ENCODE measurements at regions not wholly inside any gene's neighbourhood (a gene's known extent, or its start where the extent isn't known, plus 50 kb on each side); places are given as distances from the start of the nearest gene placed in this dataset.

DNA sequence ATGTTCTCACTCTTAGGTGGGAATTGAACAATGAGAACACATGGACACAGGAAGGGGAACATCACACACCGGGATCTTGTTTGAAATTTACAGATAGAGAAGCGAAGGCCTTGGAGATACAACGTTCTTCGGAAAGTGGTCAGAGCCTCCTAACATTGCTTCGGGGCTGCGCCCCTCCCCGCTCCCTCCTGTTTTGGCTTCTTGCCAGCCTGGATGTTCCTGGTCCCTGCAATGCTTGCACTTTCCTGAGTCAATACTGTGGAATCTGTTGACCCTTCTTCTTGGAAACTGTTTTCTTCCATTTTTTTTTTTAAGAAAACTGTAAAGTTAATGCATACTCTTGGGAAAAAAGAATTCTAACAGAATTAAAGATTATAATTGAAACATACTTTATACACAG, 360.8 kb downstream of the SOCS6 start:
- H3K27ac Mint-ChIP-seq: no peak overlapping the region
- H3K27me3 Mint-ChIP-seq (ENCODE audit: low read depth): peaks cover 8% of the 10 kb centered on the region
- no peak overlapping the region for H3K4me3 Mint-ChIP-seq
- no peaks in the 10 kb centered on the region for H3K4me1 Mint-ChIP-seq
- ChIA-PET CTCF (no interaction called here), POLR2A (no interaction called here)
- no peak for ATAC-seq
- peaks cover 69% of the 10 kb centered on the region for H3K36me3 Mint-ChIP-seq
- TF ChIP-seq, protein P1, sequence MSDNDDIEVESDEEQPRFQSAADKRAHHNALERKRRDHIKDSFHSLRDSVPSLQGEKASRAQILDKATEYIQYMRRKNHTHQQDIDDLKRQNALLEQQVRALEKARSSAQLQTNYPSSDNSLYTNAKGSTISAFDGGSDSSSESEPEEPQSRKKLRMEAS (CRISPR knock-in tag; IDR thresholded peaks at IDR 0.05): no peak
- TF ChIP-seq, protein P2, sequence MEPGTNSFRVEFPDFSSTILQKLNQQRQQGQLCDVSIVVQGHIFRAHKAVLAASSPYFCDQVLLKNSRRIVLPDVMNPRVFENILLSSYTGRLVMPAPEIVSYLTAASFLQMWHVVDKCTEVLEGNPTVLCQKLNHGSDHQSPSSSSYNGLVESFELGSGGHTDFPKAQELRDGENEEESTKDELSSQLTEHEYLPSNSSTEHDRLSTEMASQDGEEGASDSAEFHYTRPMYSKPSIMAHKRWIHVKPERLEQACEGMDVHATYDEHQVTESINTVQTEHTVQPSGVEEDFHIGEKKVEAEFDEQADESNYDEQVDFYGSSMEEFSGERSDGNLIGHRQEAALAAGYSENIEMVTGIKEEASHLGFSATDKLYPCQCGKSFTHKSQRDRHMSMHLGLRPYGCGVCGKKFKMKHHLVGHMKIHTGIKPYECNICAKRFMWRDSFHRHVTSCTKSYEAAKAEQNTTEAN (CRISPR knock-in tag; IDR thresholded peaks at IDR 0.05): no peak
- TF ChIP-seq, protein P3, sequence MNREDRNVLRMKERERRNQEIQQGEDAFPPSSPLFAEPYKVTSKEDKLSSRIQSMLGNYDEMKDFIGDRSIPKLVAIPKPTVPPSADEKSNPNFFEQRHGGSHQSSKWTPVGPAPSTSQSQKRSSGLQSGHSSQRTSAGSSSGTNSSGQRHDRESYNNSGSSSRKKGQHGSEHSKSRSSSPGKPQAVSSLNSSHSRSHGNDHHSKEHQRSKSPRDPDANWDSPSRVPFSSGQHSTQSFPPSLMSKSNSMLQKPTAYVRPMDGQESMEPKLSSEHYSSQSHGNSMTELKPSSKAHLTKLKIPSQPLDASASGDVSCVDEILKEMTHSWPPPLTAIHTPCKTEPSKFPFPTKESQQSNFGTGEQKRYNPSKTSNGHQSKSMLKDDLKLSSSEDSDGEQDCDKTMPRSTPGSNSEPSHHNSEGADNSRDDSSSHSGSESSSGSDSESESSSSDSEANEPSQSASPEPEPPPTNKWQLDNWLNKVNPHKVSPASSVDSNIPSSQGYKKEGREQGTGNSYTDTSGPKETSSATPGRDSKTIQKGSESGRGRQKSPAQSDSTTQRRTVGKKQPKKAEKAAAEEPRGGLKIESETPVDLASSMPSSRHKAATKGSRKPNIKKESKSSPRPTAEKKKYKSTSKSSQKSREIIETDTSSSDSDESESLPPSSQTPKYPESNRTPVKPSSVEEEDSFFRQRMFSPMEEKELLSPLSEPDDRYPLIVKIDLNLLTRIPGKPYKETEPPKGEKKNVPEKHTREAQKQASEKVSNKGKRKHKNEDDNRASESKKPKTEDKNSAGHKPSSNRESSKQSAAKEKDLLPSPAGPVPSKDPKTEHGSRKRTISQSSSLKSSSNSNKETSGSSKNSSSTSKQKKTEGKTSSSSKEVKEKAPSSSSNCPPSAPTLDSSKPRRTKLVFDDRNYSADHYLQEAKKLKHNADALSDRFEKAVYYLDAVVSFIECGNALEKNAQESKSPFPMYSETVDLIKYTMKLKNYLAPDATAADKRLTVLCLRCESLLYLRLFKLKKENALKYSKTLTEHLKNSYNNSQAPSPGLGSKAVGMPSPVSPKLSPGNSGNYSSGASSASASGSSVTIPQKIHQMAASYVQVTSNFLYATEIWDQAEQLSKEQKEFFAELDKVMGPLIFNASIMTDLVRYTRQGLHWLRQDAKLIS (CRISPR knock-in tag; IDR thresholded peaks at IDR 0.05; ENCODE audit: borderline replicate concordance): no peak
- TF ChIP-seq GTF2I (CRISPR knock-in tag; conservative IDR thresholded peaks at IDR 0.05) (no peak), OVOL2 (CRISPR knock-in tag; IDR thresholded peaks at IDR 0.05; ENCODE audit: borderline replicate concordance) (no peak), USF1 (CRISPR knock-in tag; IDR thresholded peaks at IDR 0.05) (no peak), SP1 (CRISPR knock-in tag; conservative IDR thresholded peaks at IDR 0.05) (no peak)
- DNase-seq (ENCODE audit: low spot score): no peak
- peaks cover 81% of the 10 kb centered on the region for H3K9me3 Mint-ChIP-seq

- H3K4me1 Mint-ChIP-seq: no peaks in the 10 kb centered on the region
- ChIA-PET POLR2A (no interaction called here), CTCF (no interaction called here)
- peaks cover 8% of the 10 kb centered on the region for H3K27me3 Mint-ChIP-seq (ENCODE audit: low read depth)
- no peak for ATAC-seq
- no peak overlapping the region for H3K4me3 Mint-ChIP-seq
- H3K9me3 Mint-ChIP-seq: peaks cover 80% of the 10 kb centered on the region
- no peak overlapping the region for H3K27ac Mint-ChIP-seq
- H3K36me3 Mint-ChIP-seq: peaks cover 71% of the 10 kb centered on the region
- no peak for DNase-seq (ENCODE audit: low spot score)
- TF ChIP-seq, protein P4, sequence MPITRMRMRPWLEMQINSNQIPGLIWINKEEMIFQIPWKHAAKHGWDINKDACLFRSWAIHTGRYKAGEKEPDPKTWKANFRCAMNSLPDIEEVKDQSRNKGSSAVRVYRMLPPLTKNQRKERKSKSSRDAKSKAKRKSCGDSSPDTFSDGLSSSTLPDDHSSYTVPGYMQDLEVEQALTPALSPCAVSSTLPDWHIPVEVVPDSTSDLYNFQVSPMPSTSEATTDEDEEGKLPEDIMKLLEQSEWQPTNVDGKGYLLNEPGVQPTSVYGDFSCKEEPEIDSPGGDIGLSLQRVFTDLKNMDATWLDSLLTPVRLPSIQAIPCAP (CRISPR knock-in tag; IDR thresholded peaks at IDR 0.05): no peak
- TF ChIP-seq NR3C1 (CRISPR knock-in tag; conservative IDR thresholded peaks at IDR 0.05; ENCODE audit: low read depth) (no peak), FOXP1 (CRISPR knock-in tag; IDR thresholded peaks at IDR 0.05; ENCODE audit: borderline replicate concordance) (no peak), CBFB (CRISPR knock-in tag; IDR thresholded peaks at IDR 0.05; ENCODE audit: low read depth) (no peak), MLX (CRISPR knock-in tag; IDR thresholded peaks at IDR 0.05) (no peak), HMGA2 (CRISPR knock-in tag; IDR thresholded peaks at IDR 0.05) (no peak), USF1 (CRISPR knock-in tag; IDR thresholded peaks at IDR 0.05) (no peak), PRRX2 (CRISPR knock-in tag; IDR thresholded peaks at IDR 0.05) (no peak), JAZF1 (CRISPR knock-in tag; IDR thresholded peaks at IDR 0.05) (no peak), RORB (CRISPR knock-in tag; IDR thresholded peaks at IDR 0.05) (no peak), FOXK1 (CRISPR knock-in tag; IDR thresholded peaks at IDR 0.05) (no peak), NFATC4 (CRISPR knock-in tag; IDR thresholded peaks at IDR 0.05) (no peak), ZNF423 (CRISPR knock-in tag; IDR thresholded peaks at IDR 0.05) (no peak), ZNF138 (CRISPR knock-in tag; conservative IDR thresholded peaks at IDR 0.05) (no peak), TEAD1 (CRISPR knock-in tag; IDR thresholded peaks at IDR 0.05) (no peak)
- TF ChIP-seq, protein P5, sequence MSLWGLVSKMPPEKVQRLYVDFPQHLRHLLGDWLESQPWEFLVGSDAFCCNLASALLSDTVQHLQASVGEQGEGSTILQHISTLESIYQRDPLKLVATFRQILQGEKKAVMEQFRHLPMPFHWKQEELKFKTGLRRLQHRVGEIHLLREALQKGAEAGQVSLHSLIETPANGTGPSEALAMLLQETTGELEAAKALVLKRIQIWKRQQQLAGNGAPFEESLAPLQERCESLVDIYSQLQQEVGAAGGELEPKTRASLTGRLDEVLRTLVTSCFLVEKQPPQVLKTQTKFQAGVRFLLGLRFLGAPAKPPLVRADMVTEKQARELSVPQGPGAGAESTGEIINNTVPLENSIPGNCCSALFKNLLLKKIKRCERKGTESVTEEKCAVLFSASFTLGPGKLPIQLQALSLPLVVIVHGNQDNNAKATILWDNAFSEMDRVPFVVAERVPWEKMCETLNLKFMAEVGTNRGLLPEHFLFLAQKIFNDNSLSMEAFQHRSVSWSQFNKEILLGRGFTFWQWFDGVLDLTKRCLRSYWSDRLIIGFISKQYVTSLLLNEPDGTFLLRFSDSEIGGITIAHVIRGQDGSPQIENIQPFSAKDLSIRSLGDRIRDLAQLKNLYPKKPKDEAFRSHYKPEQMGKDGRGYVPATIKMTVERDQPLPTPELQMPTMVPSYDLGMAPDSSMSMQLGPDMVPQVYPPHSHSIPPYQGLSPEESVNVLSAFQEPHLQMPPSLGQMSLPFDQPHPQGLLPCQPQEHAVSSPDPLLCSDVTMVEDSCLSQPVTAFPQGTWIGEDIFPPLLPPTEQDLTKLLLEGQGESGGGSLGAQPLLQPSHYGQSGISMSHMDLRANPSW (CRISPR knock-in tag; conservative IDR thresholded peaks at IDR 0.05; ENCODE audit: low read depth): no peak
- TF ChIP-seq, protein P6, sequence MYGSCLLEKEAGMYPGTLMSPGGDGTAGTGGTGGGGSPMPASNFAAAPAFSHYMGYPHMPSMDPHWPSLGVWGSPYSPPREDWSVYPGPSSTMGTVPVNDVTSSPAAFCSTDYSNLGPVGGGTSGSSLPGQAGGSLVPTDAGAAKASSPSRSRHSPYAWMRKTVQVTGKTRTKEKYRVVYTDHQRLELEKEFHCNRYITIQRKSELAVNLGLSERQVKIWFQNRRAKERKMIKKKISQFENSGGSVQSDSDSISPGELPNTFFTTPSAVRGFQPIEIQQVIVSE (CRISPR knock-in tag; IDR thresholded peaks at IDR 0.05; ENCODE audit: borderline replicate concordance): no peak
These were observed 357.1 kb downstream of the SOCS6 start for GRCh38 chr18:70645971-70646370.
